ENCODE measurements at regions not wholly inside any gene's neighbourhood (a gene's known extent, or its start where the extent isn't known, plus 50 kb on each side); places are given as distances from the start of the nearest gene placed in this dataset.
A peak's percentile ranks its signal among the peaks of the same experiment; 100 is the strongest.

DNA sequence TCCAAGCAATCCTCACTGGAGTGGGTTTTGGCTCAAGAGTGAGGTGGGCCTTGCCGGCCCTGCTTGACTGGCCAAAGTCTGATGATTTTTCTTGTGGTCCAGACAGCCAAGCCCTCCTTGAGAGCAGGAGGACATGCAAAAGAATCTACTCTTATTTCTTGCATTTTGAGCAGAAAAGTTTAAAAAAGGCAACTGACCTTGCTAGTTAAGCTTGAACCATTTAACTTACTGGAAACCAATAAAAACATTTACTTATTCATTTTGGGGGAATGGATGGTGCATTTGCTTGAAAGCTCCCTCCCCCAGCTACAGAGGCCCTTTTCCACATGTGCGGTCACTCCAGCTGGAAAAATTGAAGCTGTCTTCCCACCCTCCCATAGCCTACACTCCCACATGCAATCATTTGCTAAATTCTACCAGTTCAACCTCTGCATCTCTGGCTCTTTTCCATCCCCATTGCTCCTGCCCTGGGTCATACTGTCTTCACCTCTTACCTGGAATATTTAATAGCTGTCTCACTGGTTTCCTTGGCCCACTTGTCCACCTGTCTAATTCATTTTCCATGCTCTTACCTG lies 527.9 kb downstream of the DHX35 start:
- DNase-seq (ENCODE audit: low spot score), result no peak

DNA sequence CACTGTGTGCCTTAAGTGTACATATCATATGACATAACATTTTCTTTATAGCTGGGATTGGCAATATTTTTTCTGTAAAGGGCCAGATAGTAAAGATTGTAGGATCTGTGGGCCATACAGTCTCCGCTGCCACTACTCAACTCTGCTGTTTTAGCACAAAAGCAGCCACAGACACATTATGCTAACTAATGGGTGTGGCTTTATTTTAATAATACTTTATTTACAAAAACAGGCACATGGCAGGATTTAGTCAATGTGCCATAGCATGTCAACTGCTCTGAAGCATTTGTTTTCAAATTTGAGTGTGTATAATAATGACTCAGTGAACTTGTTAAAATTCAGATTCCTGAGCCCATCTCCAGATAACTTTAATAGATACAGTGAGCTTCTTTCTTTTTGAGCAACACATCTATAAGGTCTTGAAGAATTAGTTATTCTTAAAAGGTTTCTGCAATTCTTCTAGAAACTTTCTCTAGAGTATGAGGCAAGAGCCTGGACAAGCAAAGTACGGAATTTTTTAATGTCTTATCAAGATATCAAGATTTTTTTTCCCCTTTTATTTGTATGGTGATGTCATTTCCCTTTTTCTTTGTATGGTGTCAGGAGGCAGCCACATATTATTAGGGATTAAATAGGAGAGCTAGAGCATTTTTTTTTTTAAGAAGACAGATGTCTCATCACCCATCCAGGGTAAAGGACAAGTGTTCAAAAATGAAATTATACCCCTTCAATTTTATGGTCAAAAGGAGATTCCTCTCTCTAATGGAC lies 518.3 kb downstream of the DHX35 start:
- DNase-seq (ENCODE audit: low spot score), result no peak

DNA sequence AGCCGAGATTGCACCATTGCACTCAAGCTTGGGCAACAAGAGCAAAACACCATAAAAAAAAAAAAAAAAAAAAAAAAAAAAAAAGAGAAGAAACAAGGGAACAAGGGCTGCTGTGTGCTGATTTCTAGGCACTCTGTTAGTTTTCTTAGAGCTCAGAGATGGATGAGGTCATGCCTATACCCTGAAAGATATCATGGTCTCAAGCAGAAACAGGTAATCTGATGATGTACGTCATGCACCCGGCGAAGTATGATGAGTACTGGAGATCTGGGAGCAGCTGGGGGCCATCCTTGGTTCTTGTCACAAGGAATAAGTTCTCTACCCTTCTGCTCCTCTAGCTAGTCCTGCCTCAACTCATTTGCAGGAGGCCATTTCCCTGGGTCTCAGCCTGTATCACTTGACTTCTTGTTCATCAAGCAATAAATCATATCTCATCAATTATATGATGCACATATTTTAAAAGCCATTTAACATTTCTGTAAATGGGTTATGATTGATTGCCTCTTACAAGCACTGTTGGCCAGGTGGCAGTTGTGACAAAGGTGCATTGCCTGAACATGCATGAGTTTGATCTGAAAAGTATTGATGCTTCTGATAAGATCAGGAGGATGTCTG lies 517.2 kb downstream of the DHX35 start:
- no peak for DNase-seq (ENCODE audit: low spot score)

DNA sequence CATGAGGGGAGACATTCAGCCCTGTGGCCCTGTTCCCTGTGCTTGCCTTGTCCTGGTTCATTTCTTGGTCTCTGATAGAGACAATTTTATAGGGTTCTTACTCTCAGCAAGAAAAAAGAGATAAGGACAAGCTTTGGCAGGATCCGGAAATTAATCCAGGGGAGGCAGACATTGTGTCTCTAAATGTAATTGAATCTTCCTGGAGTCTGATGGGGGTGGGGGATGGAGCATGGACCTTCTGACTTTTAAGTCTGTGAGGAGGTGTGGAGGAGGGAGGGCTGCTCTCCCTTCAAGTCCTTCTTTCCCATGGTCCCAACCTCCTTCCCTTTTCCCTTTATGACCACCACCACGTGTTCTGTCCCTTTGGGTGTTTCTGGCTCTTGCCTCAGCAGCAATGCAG lies 512.7 kb downstream of the DHX35 start:
- DNase-seq (ENCODE audit: low spot score), result no peak

DNA sequence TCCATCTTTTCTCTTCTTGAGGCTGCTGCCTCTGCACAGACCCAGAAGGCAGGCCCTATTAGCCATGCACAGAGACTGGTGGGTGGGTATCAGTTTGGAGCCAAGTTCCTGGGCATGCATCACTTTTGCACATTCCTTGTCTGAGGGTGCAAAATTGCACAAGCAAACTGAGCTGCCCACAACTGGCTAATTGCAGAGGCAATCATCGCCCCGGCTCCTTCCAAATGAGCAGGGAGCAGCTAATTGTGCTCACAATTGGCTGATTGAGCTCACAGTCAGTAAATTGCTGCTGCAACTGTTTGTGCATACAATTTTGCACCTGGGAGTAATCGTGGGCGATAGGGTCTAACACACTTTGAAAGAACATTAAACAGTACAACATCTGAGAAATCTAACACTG lies 511.4 kb downstream of the DHX35 start:
- DNase-seq (ENCODE audit: low spot score), result no peak

DNA sequence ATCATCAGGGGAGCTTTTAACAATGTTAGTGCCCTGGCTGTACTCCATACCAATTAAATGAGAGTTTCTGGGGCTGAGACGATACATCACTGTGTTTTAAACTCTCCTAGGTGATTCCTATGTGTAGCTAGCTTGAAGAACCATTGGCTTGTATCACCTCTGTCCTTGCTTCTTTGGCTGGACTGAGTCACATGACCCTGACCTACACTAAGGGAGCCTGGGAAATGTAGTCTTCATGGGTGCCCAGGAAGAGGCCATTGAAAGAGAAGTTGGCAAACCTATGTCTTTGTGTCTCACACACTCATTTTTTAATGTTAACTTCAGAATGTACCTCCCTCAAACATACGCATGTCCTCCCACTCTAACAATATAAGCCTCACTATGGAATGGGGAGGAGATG lies 506.6 kb downstream of the DHX35 start:
- DNase-seq (ENCODE audit: low spot score), result no peak

DNA sequence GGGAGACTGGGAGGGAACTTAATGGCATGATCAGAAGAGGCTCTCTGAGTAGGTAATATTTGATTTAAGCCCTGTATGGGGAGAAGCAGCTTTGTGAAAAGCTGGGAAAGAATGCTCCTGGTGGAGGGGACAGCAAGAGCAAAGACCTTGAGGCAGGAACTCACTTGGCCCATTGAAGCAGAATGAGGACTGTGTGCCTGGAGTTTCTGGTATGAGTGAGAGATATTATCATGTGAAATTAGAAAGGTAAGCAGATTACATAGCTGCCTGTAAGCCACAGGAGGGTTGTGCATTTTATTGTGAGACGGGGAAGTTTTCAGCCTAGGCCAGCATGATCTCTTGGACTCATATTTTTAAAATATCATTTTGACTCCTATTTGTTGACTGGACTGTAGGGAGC lies 502.1 kb downstream of the DHX35 start:
- no peak for DNase-seq (ENCODE audit: low spot score)

DNA sequence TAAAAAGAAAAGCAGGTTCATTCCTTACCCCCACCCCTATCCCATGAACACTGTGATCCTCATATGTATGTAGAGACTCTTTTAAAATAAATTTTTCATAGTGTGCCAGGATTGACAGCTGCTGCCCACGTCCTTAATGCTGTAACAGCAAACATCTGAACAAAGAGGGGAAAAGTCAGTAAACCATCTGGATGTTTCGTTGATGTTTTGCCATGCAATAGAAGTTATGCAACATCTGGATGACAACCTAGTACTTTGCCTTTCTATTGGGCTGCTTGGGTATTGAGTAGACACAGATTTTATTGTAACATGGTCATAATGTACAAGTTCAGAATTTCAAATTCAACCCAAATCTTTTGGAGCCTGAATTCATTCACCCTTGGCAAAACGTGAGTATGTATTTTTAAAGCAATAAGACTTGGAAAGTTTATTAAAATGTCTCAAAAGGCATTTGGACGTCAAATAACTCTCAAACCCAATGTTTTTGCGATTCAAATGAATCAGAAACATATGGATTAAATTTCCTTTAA lies 500.3 kb downstream of the DHX35 start:
- DNase-seq (ENCODE audit: low spot score), result no peak

DNA sequence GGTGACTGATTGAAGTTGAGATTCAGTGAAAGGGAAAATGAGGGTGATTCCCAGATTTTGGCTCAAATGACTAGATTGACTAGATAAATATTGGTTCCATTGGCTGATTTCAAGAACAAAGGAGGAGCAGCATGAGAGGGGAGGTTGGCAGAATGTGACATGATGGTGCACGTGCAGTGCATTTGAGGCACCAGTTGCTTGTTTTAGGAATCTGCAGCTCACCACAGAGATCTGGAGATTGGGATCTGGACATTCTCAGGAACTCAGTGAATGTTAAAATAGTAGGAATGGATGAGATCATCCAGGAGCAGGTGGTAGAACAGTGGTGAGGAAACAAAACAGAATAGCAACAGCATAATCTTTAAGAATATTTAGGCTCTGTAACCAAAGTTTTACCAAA lies 496.3 kb downstream of the DHX35 start:
- no peak for DNase-seq (ENCODE audit: low spot score)

DNA sequence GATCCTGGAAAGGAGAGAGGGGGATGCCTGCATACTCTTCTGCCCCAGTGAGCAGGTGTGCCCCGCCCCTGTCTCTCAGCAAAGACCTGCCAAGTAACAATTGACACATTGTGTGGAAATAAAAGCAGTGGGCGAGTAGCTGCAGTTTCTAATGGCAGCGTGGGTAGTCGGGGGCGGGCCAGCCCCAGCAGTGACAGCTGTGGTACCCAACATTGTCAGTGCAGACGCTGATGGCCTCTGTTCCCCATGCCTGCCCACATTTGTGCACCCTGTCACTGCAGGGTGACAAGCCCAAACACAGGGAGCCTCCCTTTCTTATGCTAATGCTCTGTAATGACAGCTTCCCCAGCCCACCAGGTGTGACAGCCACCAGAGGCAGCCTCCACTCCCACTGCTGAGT lies 491.7 kb downstream of the DHX35 start:
- DNase-seq (ENCODE audit: low spot score), result no peak

DNA sequence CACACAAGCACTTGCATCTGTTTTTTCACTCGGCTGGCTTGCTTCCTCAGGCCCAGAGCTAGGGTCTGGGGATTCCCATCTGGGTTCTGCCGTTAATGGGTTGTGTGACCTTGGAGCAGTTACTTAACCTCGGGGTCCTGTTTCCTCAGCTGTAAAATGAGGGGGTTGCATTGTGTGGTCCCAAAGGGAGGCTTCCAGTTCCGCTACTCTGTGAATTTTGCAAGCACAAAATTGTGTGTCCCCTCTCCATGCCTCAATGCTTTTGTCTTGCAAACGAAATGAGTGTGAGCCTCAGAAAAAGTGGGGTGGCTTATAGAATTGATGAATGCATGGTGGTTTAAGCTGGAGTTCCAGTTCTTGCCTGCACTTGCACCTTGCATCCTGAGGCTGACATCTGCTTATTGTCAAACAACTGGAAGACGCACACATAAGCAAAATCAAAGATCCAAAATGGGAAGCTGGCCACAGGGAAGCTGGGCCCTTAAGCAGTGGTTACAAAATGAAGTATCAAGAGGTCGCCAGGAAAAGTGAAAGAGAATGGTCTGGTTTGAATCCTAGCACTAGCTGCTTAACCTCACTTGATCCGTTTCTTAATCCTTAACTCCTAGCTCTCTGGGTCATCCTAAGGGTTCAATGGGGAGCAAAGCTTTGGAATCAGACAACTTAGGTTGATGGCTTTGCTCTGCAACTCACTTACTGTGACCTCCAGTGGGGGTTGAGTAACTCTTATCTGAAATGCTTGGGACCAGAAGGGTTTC lies 490.6 kb downstream of the DHX35 start:
- DNase-seq (ENCODE audit: low spot score), result no peak

DNA sequence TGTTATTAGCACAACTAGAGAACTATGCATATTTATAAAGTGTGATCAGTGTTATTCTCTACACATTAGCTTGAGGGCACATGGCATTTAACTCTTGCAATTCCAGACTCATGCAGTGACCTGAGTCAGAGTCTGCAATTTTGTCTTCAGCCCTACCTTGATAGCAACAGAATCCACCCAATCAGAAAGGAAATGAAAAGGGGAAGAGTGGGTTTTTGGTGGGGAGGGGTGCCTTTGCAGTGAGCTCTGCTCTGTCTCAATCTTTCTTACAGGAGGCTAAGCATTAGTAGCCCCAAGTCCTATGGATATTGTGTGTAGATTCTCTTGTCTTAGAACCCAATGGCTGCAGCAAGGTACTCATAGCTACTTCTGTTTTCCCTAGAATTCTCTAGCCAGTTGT lies 489.2 kb downstream of the DHX35 start:
- no peak for DNase-seq (ENCODE audit: low spot score)

DNA sequence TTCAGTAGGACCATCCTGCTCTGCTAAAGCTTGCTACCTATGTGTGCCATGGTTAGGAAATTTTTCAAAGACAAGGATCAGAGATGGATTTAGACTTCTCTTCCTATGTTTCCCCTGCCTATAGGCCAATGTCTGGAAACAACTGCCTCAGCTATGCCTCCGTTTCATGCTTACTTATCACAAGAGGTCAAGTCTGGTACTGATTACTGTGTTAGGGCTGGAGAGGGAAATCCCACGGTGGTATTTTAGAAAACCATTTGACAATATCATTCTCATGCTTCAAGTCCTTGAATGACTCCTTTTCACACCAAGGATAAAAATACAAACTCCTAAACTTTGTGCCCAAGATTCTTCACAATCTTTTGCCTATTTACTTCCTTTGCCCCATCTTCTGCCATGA lies 484.3 kb downstream of the DHX35 start:
- DNase-seq (ENCODE audit: low spot score), result no peak

DNA sequence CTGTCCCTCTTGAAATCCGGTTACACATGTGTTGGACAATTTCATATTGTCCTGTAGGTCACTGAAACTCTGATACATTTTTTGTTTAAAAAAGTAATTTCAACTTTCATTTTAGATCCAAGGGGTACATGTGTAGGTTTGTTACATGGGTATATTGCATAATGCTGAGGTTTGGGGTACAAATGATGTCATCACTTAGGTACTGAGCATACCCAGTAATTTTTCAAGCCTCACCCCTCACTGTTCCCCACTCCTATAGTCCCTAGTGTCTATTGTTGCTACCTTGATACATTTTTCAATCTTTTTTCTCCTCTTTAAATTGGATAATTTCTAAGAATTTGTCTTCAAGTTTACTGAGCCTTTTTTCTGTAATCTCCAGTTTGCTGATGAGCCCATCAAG lies 483.0 kb downstream of the DHX35 start:
- DNase-seq (ENCODE audit: low spot score), result no peak

DNA sequence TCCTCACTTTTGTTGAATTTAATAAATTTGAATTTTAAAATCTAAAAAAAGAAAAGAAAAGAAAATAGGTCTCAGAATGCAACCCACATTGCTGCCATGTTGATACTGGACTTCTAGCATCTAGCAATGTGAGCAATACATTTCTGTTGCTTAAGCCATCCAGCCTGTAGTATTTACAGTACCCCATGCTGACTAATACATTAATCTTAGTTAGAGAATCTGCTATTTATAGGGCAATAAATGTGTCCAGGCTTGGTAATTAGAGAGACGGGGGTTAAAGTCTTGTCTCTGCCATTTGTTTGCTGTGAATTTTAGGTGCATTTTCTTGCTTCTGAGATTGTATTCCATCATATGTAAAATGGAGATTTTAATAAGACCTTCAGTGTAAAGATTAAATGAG lies 471.3 kb downstream of the DHX35 start:
- DNase-seq (ENCODE audit: low spot score), result no peak

DNA sequence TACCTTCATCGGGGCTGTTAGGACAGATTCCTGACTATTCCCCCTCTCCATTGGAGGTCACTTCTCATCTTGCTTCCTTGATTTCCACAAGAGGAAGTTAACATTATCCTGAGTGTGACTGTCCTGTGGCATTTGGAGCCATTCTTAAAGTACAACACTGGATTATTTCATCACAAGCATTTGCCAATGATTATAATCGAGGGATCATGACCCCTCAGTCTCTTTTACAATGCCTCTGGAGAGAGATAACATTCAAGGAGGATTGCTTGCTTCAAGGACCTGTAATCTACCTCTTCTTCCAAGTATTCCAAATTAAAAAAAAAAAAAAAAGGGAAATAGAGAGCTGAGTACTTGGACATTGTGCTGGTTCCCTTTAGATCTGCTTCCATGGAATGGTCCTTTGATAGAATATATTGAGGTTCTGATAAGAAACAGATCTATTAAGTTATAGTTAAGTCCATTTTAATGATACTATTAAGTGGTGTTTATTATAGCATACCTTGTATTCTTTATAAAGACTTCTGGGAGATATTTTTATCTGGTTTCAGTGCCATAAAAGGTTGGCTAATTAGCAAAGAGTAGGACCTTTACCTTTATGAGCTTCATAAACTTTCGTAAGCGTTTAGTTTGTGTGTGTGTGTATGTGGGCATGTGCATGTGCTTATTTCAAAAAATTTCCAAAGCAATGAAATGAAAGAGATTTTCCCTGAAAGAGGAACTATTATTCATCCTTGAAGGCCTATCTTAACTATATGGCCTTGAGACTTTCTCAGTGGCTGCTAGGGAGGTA lies 469.1 kb downstream of the DHX35 start:
- DNase-seq (ENCODE audit: low spot score), result no peak

DNA sequence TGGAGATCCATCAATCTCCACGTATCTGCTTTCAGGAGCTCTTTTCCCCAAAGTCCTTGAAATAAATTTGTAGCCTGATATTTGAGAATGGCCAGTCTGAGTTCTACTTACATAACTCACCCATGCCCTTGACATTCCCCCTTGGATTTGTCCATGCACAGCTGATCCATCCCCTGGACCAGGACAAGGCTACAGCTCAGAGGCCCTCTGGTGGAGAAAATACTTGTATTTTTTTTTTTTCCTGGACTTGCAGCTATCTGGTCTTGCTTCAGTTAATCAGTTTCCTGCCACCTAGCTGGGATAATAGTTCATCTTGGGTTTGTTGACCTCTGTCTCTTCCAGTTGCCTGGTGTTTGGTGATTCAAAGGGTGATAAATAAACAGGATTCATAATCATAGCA lies 467.6 kb downstream of the DHX35 start:
- peak; percentile 24 for DNase-seq (ENCODE audit: low spot score)

DNA sequence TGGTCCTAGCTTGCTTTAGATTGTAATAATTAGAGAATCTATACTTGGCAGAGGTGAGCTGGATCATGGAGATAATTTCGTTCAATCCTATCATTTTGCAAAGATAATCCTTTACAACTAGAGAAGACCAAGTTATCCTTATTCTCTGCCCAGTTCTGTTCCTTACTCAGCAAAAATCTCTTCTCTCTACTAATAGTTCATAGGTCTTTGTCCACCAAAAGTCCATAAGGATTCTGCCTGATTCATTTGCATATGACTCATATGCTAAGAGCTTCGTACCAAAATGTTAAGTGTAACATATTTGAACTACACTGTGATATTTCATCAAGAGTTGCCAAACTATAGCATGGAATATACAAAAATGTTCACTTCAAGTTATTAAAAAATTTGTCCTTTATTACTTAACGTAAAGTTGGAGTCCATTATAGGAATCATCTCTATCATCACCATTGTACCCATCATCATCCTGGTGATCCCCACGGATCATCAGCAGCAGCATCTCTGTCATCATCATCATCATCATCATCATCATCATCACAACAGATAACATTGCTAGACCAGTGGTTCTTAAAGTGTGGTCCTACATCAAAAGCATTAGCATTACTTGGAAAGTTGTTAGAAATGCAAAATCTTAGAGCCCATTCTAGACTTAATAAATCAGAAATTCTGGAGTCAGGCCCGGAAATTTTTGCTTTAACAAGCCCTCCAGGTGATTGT lies 463.0 kb downstream of the DHX35 start:
- no peak for DNase-seq (ENCODE audit: low spot score)

DNA sequence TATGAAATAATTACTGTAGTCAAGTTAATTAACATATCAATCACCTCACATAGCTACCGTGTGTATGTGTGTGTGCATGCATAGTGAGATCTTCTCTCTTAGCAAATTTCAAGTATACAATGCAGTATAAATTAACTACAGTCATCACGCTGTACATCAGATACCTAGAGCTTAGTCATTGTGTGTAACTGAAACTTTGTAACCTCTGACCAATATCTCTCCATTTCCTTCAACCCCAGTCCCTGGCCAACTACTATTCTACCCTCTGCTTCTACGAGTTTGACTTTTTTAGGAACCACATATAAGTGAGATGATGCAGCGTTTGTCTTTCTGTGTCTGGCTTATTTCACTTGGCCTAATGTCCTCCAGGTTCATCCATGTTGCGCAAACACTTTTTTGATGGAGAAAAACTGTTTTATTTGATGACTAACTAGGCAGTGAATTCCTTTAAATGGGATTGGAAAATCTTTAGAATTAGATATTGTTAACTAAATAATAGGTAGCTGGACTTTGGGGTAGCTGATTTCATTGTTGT lies 459.5 kb downstream of the DHX35 start:
- DNase-seq (ENCODE audit: low spot score), result no peak

DNA sequence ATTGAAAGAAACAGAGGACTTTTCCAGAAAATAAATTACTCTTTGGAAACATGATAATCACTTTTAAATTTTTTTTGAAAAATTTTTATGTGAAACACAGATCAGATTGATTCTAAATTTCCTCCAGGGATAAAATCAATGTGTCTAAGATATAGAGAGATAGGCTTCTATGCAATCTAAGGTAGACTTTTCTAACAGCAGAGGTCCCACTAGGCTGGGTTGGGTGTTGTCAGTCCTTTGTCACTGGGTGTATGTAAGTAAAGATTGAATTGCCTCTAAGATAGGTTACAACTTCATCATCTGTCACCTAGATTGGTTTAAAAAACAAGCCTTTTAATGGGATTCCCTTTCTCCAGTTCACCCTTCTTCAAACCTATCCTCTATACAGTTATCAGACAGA lies 449.9 kb downstream of the DHX35 start:
- no peak for DNase-seq (ENCODE audit: low spot score)

DNA sequence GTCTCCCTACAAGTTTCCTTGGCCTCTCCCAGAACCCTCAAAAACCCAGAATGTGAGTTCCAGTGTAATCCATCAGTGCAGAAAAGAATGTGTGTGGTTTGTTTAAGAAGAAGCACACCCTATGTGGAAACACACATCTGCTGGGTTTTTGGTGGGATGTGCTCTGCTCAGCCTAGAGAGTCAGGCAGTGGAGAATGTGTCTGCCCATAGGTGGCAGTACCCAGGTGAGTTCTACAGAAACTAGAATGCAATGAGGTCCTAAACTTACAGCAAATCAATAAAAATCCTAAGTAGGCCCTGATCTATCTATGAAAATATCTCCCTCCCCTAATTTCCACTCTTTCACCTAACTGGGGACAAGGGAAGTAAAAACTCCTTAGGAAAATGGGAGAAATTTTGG lies 437.3 kb downstream of the DHX35 start:
- no peak for DNase-seq (ENCODE audit: low spot score)

All from globus pallidus (tissue), 1 donor.